BLaER1 (cell line): ENCODE measurements at regions not wholly inside any gene's neighbourhood (a gene's known extent, or its start where the extent isn't known, plus 50 kb on each side); places are given as distances from the start of the nearest gene placed in this dataset.
A peak's percentile ranks its signal among the peaks of the same experiment; 100 is the strongest.

Experiments
- H3K27ac ChIP-seq: shearing (Covaris generic); formaldehyde crosslinking; 2 replicates; pipeline ENCODE4 v1.8.1; 2022
- H3K27me3 ChIP-seq: shearing (Covaris generic); formaldehyde crosslinking; 2 replicates; pipeline ENCODE4 v1.8.1; 2022
- H3K36me3 ChIP-seq: shearing (Covaris generic); formaldehyde crosslinking; 2 replicates; pipeline ENCODE4 v1.8.1; 2022
- H3K4me1 ChIP-seq: shearing (Covaris generic); formaldehyde crosslinking; 2 replicates; pipeline ENCODE4 v1.8.1; 2022
- H3K4me2 ChIP-seq: shearing (Covaris generic); formaldehyde crosslinking; 2 replicates; pipeline ENCODE4 v1.8.1; 2022
- H3K4me3 ChIP-seq: shearing (Covaris generic); formaldehyde crosslinking; 2 replicates; pipeline ENCODE4 v1.8.1; 2022
- H3K9ac ChIP-seq: shearing (Covaris generic); formaldehyde crosslinking; 2 replicates; pipeline ENCODE4 v1.8.1; 2022
- H3K9me3 ChIP-seq: shearing (Covaris generic); formaldehyde crosslinking; 2 replicates; pipeline ENCODE4 v1.8.1; 2022
- H4K20me1 ChIP-seq: shearing (Covaris generic); formaldehyde crosslinking; 2 replicates; pipeline ENCODE4 v1.8.1; 2022
- Cebpa-rat ChIP-seq: shearing (Covaris generic); IDR thresholded peaks from 2 replicates; pipeline ENCODE4 v1.8.1; 2022

GRCh38 chr10:133008196-133008595, 65.8 kb upstream of the CFAP46 start:
- Histone ChIP-seq H4K20me1 (no peaks in the 10 kb centered on the region), H3K9me3 (no peaks in the 10 kb centered on the region), H3K27ac (no peak overlapping the region), H3K4me1 (peaks cover 52% of the 10 kb centered on the region), H3K4me3 (no peak overlapping the region), H3K9ac (no peak overlapping the region), H3K36me3 (no peaks in the 10 kb centered on the region), H3K4me2 (no peak overlapping the region), H3K27me3 (0 out of 2 replicates have a peak, but pooled peaks cover 3% of the 10 kb centered on the region)
- TF ChIP-seq Cebpa-rat, result no peak

- Histone ChIP-seq H4K20me1 (no peaks in the 10 kb centered on the region), H3K36me3 (no peaks in the 10 kb centered on the region), H3K4me3 (no peak overlapping the region), H3K27me3 (0 out of 2 replicates have a peak, but pooled peaks cover 3% of the 10 kb centered on the region), H3K9me3 (no peaks in the 10 kb centered on the region), H3K4me2 (peak overlapping the region; percentile 17; the same call in 1 of the 2 replicates), H3K27ac (no peak overlapping the region), H3K4me1 (peaks cover 52% of the 10 kb centered on the region), H3K9ac (no peak overlapping the region)
- no peak for TF ChIP-seq Cebpa-rat
These were observed 65.0 kb upstream of the CFAP46 start for GRCh38 chr10:133007360-133007858.

DNA sequence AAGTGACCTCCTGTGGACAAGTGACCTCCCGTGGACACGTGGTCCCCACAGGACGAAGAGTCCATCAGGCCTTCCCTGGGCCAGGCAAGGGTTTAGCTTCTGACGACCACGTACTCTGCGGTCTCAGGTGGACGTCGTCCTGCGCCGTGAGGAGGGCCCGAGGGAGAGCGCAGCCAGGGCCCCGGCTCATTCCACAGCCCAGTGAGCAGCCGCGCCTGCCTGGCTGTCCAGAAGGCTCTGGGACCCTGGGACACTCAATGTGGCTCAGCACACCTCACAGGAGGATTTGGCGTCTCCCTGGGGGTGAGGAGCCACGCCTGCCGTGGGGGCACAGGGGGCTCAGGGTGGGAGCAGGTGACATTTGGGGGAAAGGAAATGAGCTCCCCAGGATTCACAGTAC, 64.4 kb upstream of the CFAP46 start:
- Histone ChIP-seq H3K4me3 (no peak overlapping the region), H3K27me3 (0 out of 2 replicates have a peak, but pooled peaks cover 3% of the 10 kb centered on the region), H4K20me1 (no peaks in the 10 kb centered on the region), H3K9ac (no peak overlapping the region), H3K9me3 (no peaks in the 10 kb centered on the region), H3K4me2 (peak overlapping the region; percentile 17; the same call in 1 of the 2 replicates), H3K36me3 (no peaks in the 10 kb centered on the region), H3K4me1 (peaks cover 49% of the 10 kb centered on the region), H3K27ac (no peak overlapping the region)
- TF ChIP-seq Cebpa-rat, result no peak

DNA sequence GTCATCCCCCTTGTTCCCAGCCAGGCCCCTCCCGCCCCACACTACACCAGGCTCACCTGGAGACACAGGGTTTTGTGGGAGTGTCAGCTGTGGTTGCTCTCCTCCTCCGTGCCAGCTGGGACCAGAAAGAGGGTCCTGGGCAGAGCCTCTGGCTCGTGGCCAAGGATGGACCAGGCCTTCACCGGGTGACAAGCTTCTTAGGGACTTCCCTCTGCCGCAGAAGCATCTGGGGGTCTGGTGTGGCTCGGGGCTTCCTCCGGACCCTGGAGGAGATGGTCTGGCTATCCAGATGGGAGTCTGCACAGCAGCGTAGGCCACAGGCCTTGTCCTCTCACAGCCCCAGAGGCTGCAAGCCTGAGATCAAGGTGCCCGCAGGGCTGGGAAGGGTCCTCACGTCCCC, 63.8 kb upstream of the CFAP46 start:
- Histone ChIP-seq H3K9ac (no peak overlapping the region), H3K4me3 (no peak overlapping the region), H3K36me3 (no peaks in the 10 kb centered on the region), H3K27ac (no peak overlapping the region), H3K4me1 (peaks cover 50% of the 10 kb centered on the region), H4K20me1 (no peaks in the 10 kb centered on the region), H3K9me3 (no peaks in the 10 kb centered on the region), H3K27me3 (0 out of 2 replicates have a peak, but pooled peaks cover 3% of the 10 kb centered on the region), H3K4me2 (peak overlapping the region; percentile 79; the same call in 1 of the 2 replicates)
- TF ChIP-seq Cebpa-rat, result no peak

DNA sequence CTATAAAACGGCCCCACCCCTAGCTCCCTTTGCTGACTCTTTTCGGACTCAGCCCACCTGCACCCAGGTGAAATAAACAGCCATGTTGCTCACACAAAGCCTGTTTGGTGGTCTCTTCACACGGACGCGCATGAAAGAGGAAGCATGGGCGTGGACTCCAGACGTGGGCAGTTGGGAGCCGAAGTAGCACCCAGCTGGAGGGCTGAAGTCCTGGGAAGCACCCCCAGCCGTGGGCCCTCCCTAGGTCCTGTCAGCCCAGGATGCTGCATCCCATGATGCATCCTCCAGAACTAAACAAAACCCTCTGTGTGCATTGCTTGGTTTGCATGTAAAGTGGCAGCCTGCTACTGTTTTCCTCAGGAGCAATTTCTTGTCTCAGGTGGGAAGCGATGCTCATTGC, 62.1 kb upstream of the CFAP46 start:
- Histone ChIP-seq H4K20me1 (no peaks in the 10 kb centered on the region), H3K4me3 (no peak overlapping the region), H3K27ac (no peak overlapping the region), H3K4me2 (peak overlapping the region; percentile 79), H3K9me3 (no peaks in the 10 kb centered on the region), H3K4me1 (peaks cover 62% of the 10 kb centered on the region), H3K27me3 (0 out of 2 replicates have a peak, but pooled peaks cover 3% of the 10 kb centered on the region), H3K9ac (no peak overlapping the region), H3K36me3 (no peaks in the 10 kb centered on the region)
- TF ChIP-seq Cebpa-rat, result no peak

- Histone ChIP-seq H3K4me1 (peaks cover 56% of the 10 kb centered on the region), H4K20me1 (no peaks in the 10 kb centered on the region)
- no peak for TF ChIP-seq Cebpa-rat
These were observed 60.8 kb upstream of the CFAP46 start for GRCh38 chr10:133003188-133003587.

DNA sequence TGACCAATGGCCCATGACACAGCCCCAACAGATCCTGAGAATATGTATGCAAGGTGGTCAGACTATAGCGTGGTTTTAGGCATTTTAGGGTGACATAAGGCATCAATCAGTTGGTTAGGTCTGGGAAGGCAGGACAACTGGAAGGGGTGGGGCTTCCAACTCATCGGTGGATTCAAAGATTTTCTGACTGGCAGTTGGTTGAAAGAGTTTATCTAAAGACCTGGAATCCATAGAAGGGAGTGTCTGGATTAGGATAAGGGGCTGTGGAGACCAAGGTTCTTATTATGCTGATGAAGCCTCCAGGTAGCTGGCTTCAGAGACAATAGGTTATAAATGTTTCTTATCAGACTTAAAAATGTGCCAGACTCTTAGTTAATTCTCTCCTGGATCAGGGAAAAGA, 60.3 kb upstream of the CFAP46 start:
- Histone ChIP-seq H3K9ac (no peak overlapping the region), H3K4me2 (no peak overlapping the region), H3K27me3 (0 out of 2 replicates have a peak, but pooled peaks cover 3% of the 10 kb centered on the region), H3K36me3 (no peaks in the 10 kb centered on the region), H3K27ac (no peak overlapping the region), H4K20me1 (no peaks in the 10 kb centered on the region), H3K4me3 (no peak overlapping the region), H3K4me1 (peaks cover 60% of the 10 kb centered on the region), H3K9me3 (no peaks in the 10 kb centered on the region)
- TF ChIP-seq Cebpa-rat, result no peak

More at GRCh38 chr10:133003188-133003587, 60.8 kb upstream of the CFAP46 start:
- no peak overlapping the region for H3K4me3 ChIP-seq
- no peak overlapping the region for H3K9ac ChIP-seq
- H3K9me3 ChIP-seq, result no peaks in the 10 kb centered on the region
- H3K27ac ChIP-seq, result no peak overlapping the region
- no peak overlapping the region for H3K4me2 ChIP-seq
- no peaks in the 10 kb centered on the region for H3K36me3 ChIP-seq
- H3K27me3 ChIP-seq, result 0 out of 2 replicates have a peak, but pooled peaks cover 3% of the 10 kb centered on the region

- Histone ChIP-seq H3K4me3 (no peak overlapping the region), H3K9ac (no peak overlapping the region), H3K36me3 (no peaks in the 10 kb centered on the region), H3K4me1 (peaks cover 54% of the 10 kb centered on the region), H3K9me3 (no peaks in the 10 kb centered on the region), H3K27ac (no peak overlapping the region), H4K20me1 (no peaks in the 10 kb centered on the region), H3K4me2 (peak overlapping the region; percentile 57), H3K27me3 (0 out of 2 replicates have a peak, but pooled peaks cover 3% of the 10 kb centered on the region)
- no peak for TF ChIP-seq Cebpa-rat
These were observed 58.7 kb upstream of the CFAP46 start for GRCh38 chr10:133001114-133001513.

- no peak overlapping the region for H3K4me3 ChIP-seq
- peaks cover 49% of the 10 kb centered on the region for H3K4me1 ChIP-seq
- no peak overlapping the region for H3K9ac ChIP-seq
- no peak overlapping the region for H3K27ac ChIP-seq
- no peak for TF ChIP-seq Cebpa-rat
- no peaks in the 10 kb centered on the region for H4K20me1 ChIP-seq
- no peaks in the 10 kb centered on the region for H3K36me3 ChIP-seq
- 0 out of 2 replicates have a peak, but pooled peaks cover 3% of the 10 kb centered on the region for H3K27me3 ChIP-seq
- H3K4me2 ChIP-seq, result peak overlapping the region; percentile 57
- no peaks in the 10 kb centered on the region for H3K9me3 ChIP-seq
These were observed 58.3 kb upstream of the CFAP46 start for GRCh38 chr10:133000648-133001047.

DNA sequence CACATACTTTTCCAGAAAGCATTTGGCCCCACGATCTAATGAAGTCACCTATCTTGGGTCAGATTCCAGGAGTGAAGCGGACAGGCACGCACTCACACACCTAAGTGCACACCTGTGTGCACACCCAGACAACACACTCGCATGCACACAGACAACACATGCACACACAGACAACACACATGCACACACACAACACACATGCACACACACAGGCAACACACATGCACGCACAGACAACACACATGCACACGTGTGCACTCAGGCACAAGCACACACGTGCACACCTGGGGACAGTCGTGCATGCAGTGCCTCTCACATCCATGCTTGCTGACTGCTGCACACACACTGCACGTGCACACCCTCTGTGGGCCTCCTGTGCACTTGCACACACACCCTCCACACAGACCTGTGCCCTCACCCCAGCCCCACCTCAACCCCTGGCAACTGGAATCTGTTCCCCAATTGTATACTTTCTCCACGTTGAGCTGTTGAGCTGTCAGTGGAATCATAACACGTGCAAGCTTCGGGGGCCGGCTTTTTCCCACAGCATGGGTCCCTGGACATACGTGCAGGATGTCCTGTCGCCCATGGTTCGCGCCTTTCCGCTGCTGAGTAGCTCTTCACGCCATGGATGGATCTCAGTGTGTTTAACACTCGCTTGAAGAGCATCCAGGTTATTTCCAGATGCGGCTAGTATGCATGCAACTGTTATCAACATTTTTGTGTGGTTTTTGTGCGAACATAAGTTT, 55.3 kb upstream of the CFAP46 start:
- Histone ChIP-seq H3K27me3 (no peaks in the 10 kb centered on the region), H3K4me2 (no peak overlapping the region), H3K36me3 (no peaks in the 10 kb centered on the region), H3K27ac (no peak overlapping the region), H3K4me3 (no peak overlapping the region), H3K9me3 (no peaks in the 10 kb centered on the region), H4K20me1 (no peaks in the 10 kb centered on the region), H3K9ac (no peak overlapping the region), H3K4me1 (peaks cover 35% of the 10 kb centered on the region)
- no peak for TF ChIP-seq Cebpa-rat
